ENCODE measurements at regions not wholly inside any gene's neighbourhood (a gene's known extent, or its start where the extent isn't known, plus 50 kb on each side); places are given as distances from the start of the nearest gene placed in this dataset.

- TF ChIP-seq USF1 (CRISPR knock-in tag; IDR thresholded peaks at IDR 0.05) (no peak), EGR1 (conservative IDR thresholded peaks at IDR 0.05) (no peak), CHD2 (IDR thresholded peaks at IDR 0.05; ENCODE audit: low read depth, low read length) (no peak), IRF1 (CRISPR knock-in tag; IDR thresholded peaks at IDR 0.05; ENCODE audit: borderline replicate concordance) (no peak)
These were observed 192.2 kb downstream of the MAF start for GRCh38 chr16:79408355-79408754.
